Neuronal stem cell (in vitro differentiated cells): ENCODE measurements at regions not wholly inside any gene's neighbourhood (a gene's known extent, or its start where the extent isn't known, plus 50 kb on each side); places are given as distances from the start of the nearest gene placed in this dataset.
"Not testable (repeated sequence)": the region's sequence is repeated elsewhere in the genome, so short reads cannot be mapped to it uniquely, and the experiment has no call there.

Experiments
- DNase-seq: peaks from one replicate; pipeline ENCODE4 v3.0.0-alpha.2; 2013; ENCODE audit warnings: low spot score
- H2AFZ ChIP-seq: one replicate; pipeline ENCODE4 v1.6.1; 2013; ENCODE audit warnings: mild to moderate bottlenecking, low read length, inconsistent platforms
- H2AK5ac ChIP-seq: 2 replicates; pipeline ENCODE4 v1.6.1; 2013; ENCODE audit warnings: low read depth, mild to moderate bottlenecking, inconsistent platforms, low read length, moderate library complexity, mixed read lengths
- H2BK120ac ChIP-seq: 2 replicates; pipeline ENCODE4 v1.6.1; 2013; ENCODE audit warnings: low read depth, mild to moderate bottlenecking, inconsistent platforms, low read length, moderate library complexity, mixed read lengths
- H2BK12ac ChIP-seq: one replicate; pipeline ENCODE4 v1.6.1; 2013; ENCODE audit warnings: low read length, inconsistent platforms
- H2BK15ac ChIP-seq: 2 replicates; pipeline ENCODE4 v1.6.1; 2013; ENCODE audit warnings: mild to moderate bottlenecking, low read length, inconsistent platforms, mixed read lengths
- H2BK5ac ChIP-seq: one replicate; pipeline ENCODE4 v1.6.1; 2013; ENCODE audit warnings: inconsistent platforms, mild to moderate bottlenecking, low read length, moderate library complexity
- H3K14ac ChIP-seq: one replicate; pipeline ENCODE4 v1.6.1; 2013; ENCODE audit warnings: low read length, inconsistent platforms
- H3K18ac ChIP-seq: 2 replicates; pipeline ENCODE4 v1.6.1; 2013; ENCODE audit warnings: low read length, inconsistent platforms
- H3K23ac ChIP-seq: 2 replicates; pipeline ENCODE4 v1.6.1; 2013; ENCODE audit warnings: low read depth, mild to moderate bottlenecking, mixed read lengths, low read length, inconsistent platforms; ENCODE audit not compliant: poor library complexity
- H3K27ac ChIP-seq: replicated peaks from 3 replicates; pipeline ENCODE4 v1.5.1; 2013; ENCODE audit warnings: low read length, inconsistent platforms
- H3K27me3 ChIP-seq, 3 experiments: 2 replicates each; pipeline ENCODE4 v1.6.1; 2013; ENCODE audit warnings: low read length in 3 of 3, mild to moderate bottlenecking in 2 of 3, inconsistent platforms in 1 of 3, low read depth in 1 of 3, mixed read lengths in 1 of 3, moderate library complexity in 1 of 3; ENCODE audit not compliant: control insufficient read depth in 3 of 3, insufficient read depth in 3 of 3
- H3K36me3 ChIP-seq, 2 donors: replicated peaks in 1 of 2; 2 replicates each; pipeline ENCODE4 v1.6.1; 2013; ENCODE audit warnings: low read length in 2 of 2; ENCODE audit not compliant: control insufficient read depth in 2 of 2, insufficient read depth in 2 of 2
- H3K4ac ChIP-seq: 2 replicates; pipeline ENCODE4 v1.6.1; 2013; ENCODE audit warnings: inconsistent platforms, mild to moderate bottlenecking, low read length, moderate library complexity
- H3K4me1 ChIP-seq, 2 donors: 1 replicate in 1 of 2; 2 replicates in 1 of 2; pipeline ENCODE4 v1.6.1; 2013; ENCODE audit warnings: low read length in 2 of 2, low read depth in 1 of 2; ENCODE audit not compliant: control insufficient read depth in 2 of 2, insufficient read depth in 1 of 2
- H3K4me2 ChIP-seq: one replicate; pipeline ENCODE4 v1.6.1; 2013; ENCODE audit warnings: mild to moderate bottlenecking, low read length, inconsistent platforms; ENCODE audit not compliant: insufficient read depth, poor library complexity, severe bottlenecking
- H3K4me3 ChIP-seq, 2 donors: 2 replicates each; pipeline ENCODE4 v1.5.1; 2013; ENCODE audit warnings: low read length in 2 of 2, mild to moderate bottlenecking in 2 of 2, inconsistent platforms in 1 of 2, moderate library complexity in 1 of 2
- H3K79me1 ChIP-seq: one replicate; pipeline ENCODE4 v1.6.1; 2013; ENCODE audit warnings: low read depth, mild to moderate bottlenecking, inconsistent platforms, low read length, moderate library complexity
- H3K9ac ChIP-seq: one replicate; pipeline ENCODE4 v1.6.1; 2013; ENCODE audit warnings: mild to moderate bottlenecking, low read depth, low read length, inconsistent platforms; ENCODE audit not compliant: poor library complexity
- H3K9me3 ChIP-seq, 2 donors: replicated peaks in 1 of 2; 2 replicates each; pipeline versions ENCODE3 to v1.6.1; 2013; ENCODE audit warnings: low read length in 2 of 2, mild to moderate bottlenecking in 2 of 2, inconsistent platforms in 1 of 2, low read depth in 1 of 2, mixed read lengths in 1 of 2, moderate library complexity in 1 of 2; ENCODE audit not compliant: control insufficient read depth in 2 of 2, insufficient read depth in 1 of 2
- H4K8ac ChIP-seq: one replicate; pipeline ENCODE4 v1.6.1; 2013; ENCODE audit warnings: low read depth, mild to moderate bottlenecking, inconsistent platforms, low read length, moderate library complexity
- H4K91ac ChIP-seq: one replicate; pipeline ENCODE4 v1.6.1; 2013; ENCODE audit warnings: low read length, low read depth, mild to moderate bottlenecking, inconsistent platforms; ENCODE audit not compliant: poor library complexity
- WGBS, 2 donors: extraction: QIAGEN DNeasy Blood & Tissue Kit; methylation state at CpG; one replicate each; pipeline ENCODE4 v1.1.7; 2013; ENCODE audit warnings: missing lambda C conversion rate in 2 of 2, mixed read lengths in 1 of 2; ENCODE audit not compliant: insufficient read length in 2 of 2, insufficient replicate concordance in 1 of 2; ENCODE audit errors: extremely low coverage in 2 of 2; 5-methylcytosine and 5-hydroxymethylcytosine counted together

- H4K91ac ChIP-seq: no peak overlapping the region
- no peak overlapping the region for H3K9ac ChIP-seq
- WGBS, 2 donors: no CpG with 5 or more reads among the region's 12 CpGs
- no peak overlapping the region for H2BK5ac ChIP-seq
- H3K18ac ChIP-seq: no peak overlapping the region
- no peaks in the 10 kb centered on the region for H3K79me1 ChIP-seq
- H2AK5ac ChIP-seq: no peak overlapping the region
- no peak overlapping the region for H3K4me3 ChIP-seq
- no peak overlapping the region for H2BK12ac ChIP-seq
- no peak overlapping the region for H2BK15ac ChIP-seq
- H3K27ac ChIP-seq: no peak overlapping the region
- no peaks in the 10 kb centered on the region for H3K9me3 ChIP-seq
- no peaks in the 10 kb centered on the region for H3K4me1 ChIP-seq
- no peak overlapping the region for H2AFZ ChIP-seq
- H3K36me3 ChIP-seq: no peaks in the 10 kb centered on the region
- no peak overlapping the region for H4K8ac ChIP-seq
- DNase-seq: no peak
- no peak overlapping the region for H2BK120ac ChIP-seq
- no peaks in the 10 kb centered on the region for H3K27me3 ChIP-seq
- H3K14ac ChIP-seq: no peak overlapping the region
- H3K4ac ChIP-seq: no peak overlapping the region
- H3K4me2 ChIP-seq: no peak overlapping the region
- H3K23ac ChIP-seq: no peak overlapping the region
Measured at GRCh38 chr4:28073860-28074555, 1213.4 kb downstream of the STIM2 start.

DNA sequence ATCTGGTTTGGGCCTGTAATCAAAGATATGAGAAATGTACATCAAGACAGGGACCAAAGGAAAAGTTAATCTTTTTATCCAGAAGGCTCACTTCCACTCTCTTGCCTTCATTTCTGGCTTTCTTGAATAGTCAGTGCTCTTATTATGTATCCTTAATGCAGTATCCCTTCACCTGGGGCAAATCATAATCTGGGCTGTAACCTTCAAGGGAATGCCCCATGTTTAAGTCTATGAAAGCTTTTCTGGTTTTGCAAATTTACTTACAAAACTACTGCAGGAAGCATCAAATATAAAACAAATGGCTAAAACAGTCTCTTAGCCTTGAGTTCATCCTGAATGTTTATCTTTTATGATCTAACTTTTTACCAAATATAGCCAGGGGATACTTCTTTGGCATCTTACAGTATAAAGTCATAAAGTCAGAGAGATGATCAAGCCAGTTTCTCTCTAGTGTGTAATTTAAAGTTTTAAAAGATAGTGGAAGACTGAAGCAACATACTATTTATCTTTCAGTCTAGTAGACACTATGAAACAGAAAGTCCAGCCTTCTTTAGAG lies 1214.8 kb downstream of the STIM2 start:
- H4K91ac ChIP-seq: no peak overlapping the region
- H2BK15ac ChIP-seq: no peak overlapping the region
- H4K8ac ChIP-seq: no peak overlapping the region
- H2BK12ac ChIP-seq: no peak overlapping the region
- no peaks in the 10 kb centered on the region for H3K9me3 ChIP-seq
- H3K4ac ChIP-seq: no peak overlapping the region
- H3K79me1 ChIP-seq: no peaks in the 10 kb centered on the region
- DNase-seq: no peak
- H3K27me3 ChIP-seq: no peaks in the 10 kb centered on the region
- no peaks in the 10 kb centered on the region for H3K36me3 ChIP-seq
- no peak overlapping the region for H3K4me3 ChIP-seq
- H2AK5ac ChIP-seq: no peak overlapping the region
- no peak overlapping the region for H3K27ac ChIP-seq
- H3K9ac ChIP-seq: no peak overlapping the region
- H3K14ac ChIP-seq: no peak overlapping the region
- H3K18ac ChIP-seq: no peak overlapping the region
- no peak overlapping the region for H2BK120ac ChIP-seq
- H3K4me2 ChIP-seq: no peak overlapping the region
- H2BK5ac ChIP-seq: no peak overlapping the region
- H2AFZ ChIP-seq: no peak overlapping the region
- H3K23ac ChIP-seq: no peak overlapping the region
- no peaks in the 10 kb centered on the region for H3K4me1 ChIP-seq

DNA sequence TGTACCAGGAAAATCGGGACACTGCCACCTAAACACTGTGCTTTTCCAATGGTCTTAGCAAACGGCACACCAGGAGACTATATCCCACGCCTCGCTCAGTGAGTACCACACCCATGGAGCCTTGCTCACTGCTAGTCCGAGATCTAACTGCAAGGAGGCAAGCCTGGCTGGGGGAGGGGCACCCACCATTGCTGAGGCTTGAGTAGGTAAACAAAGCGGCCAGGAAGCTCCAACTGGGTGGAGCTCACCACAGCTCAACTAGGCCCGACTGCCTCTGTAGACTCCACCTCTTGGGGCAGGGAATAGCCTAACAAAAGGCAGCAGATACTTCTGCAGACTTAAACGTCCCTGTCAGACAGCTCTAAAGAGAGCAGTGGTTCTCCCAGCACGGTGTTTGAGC lies 1216.6 kb downstream of the STIM2 start:
- not testable (repeated sequence) for H3K27me3 ChIP-seq, H2BK120ac ChIP-seq, H4K8ac ChIP-seq, H3K36me3 ChIP-seq, H2AFZ ChIP-seq, H3K14ac ChIP-seq, H2AK5ac ChIP-seq, H3K4me1 ChIP-seq, H3K9ac ChIP-seq, H3K18ac ChIP-seq, H4K91ac ChIP-seq, H3K4ac ChIP-seq, H3K4me2 ChIP-seq, H2BK12ac ChIP-seq, DNase-seq, H3K79me1 ChIP-seq, H3K27ac ChIP-seq, H3K9me3 ChIP-seq, H3K4me3 ChIP-seq, H3K23ac ChIP-seq, H2BK5ac ChIP-seq, H2BK15ac ChIP-seq
- no CpG with 5 or more reads among the region's 9 CpGs for WGBS, 2 donors

DNA sequence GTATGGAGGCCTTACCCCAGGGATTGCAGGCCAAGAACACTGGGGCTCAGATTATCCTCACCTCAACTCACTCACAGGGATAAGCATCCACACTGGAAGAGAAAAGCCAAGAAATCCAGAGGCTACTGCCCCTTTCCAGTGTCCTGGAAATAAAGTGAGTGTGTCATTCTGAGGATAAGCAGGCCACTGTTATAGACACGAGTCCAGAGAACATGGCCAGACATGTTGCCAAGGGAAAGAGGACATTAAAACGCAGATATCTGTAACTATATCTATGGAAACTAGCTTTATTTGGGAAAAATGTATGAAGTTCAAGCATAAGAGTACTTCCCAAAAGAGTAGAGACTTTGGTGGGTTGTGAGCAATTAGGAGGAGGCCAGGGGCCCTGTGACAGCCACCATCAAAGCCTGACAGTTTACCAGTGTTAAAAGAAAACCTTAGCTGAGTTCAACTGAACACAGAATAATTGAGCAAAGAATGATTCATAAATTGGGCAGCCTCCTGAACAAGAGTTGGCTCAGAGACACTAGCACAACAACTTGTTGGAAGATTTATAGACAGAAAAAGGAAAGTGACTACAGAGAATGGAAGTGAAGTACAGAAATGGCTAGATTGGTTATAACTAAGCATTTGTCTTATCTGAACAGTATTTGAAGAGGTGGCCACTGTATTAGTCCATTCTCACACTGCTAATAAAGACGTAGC lies 1222.2 kb downstream of the STIM2 start:
- Histone ChIP-seq H2AK5ac (no peak overlapping the region), H3K14ac (no peak overlapping the region), H3K4me2 (no peak overlapping the region), H3K9ac (no peak overlapping the region), H2AFZ (no peak overlapping the region), H3K18ac (no peak overlapping the region), H3K36me3 (no peaks in the 10 kb centered on the region), H2BK120ac (no peak overlapping the region), H3K79me1 (no peaks in the 10 kb centered on the region), H3K4me3 (no peak overlapping the region), H3K9me3 (peaks cover 0 to 3% of the 10 kb centered on the region in 2 donors), H3K4ac (no peak overlapping the region), H3K23ac (no peak overlapping the region), H4K91ac (no peak overlapping the region), H4K8ac (no peak overlapping the region), H2BK5ac (no peak overlapping the region), H2BK12ac (no peak overlapping the region), H3K27ac (no peak overlapping the region), H3K4me1 (no peaks in the 10 kb centered on the region), H3K27me3 (no peaks in the 10 kb centered on the region), H2BK15ac (no peak overlapping the region)
- no CpG with 5 or more reads among the region's 3 CpGs for WGBS, 2 donors
- DNase-seq: no peak
